ENCODE measurements at regions not wholly inside any gene's neighbourhood (a gene's known extent, or its start where the extent isn't known, plus 50 kb on each side); places are given as distances from the start of the nearest gene placed in this dataset.

- H3K36me3 ChIP-seq (ENCODE audit: insufficient read depth, low read length) = no peaks in the 10 kb centered on the region
- H3K27ac ChIP-seq (ENCODE audit: low read depth, low read length) = no peak overlapping the region
- no peaks in the 10 kb centered on the region for H3K27me3 ChIP-seq (ENCODE audit: control insufficient read depth in 1 of 2, insufficient read depth in 2 of 2, low read length in 2 of 2)
- H3K9ac ChIP-seq (ENCODE audit: low read length) = no peak overlapping the region
- no peak overlapping the region for H3K4me3 ChIP-seq (ENCODE audit: low read depth in 1 of 2, low read length in 2 of 2)
- H3K9me3 ChIP-seq (ENCODE audit: low read length) = no peaks in the 10 kb centered on the region
- H3K4me1 ChIP-seq (ENCODE audit: insufficient read depth, low read length) = peaks cover 10% of the 10 kb centered on the region
Measured at GRCh38 chr2:42880738-42881690, 88.6 kb upstream of the HAAO start.

- H3K9ac ChIP-seq (ENCODE audit: low read length) = no peak overlapping the region
- no peaks in the 10 kb centered on the region for H3K27me3 ChIP-seq (ENCODE audit: control insufficient read depth in 1 of 2, insufficient read depth in 2 of 2, low read length in 2 of 2)
- H3K27ac ChIP-seq (ENCODE audit: low read depth, low read length) = no peak overlapping the region
- H3K4me1 ChIP-seq (ENCODE audit: insufficient read depth, low read length) = peaks cover 18% of the 10 kb centered on the region
- H3K36me3 ChIP-seq (ENCODE audit: insufficient read depth, low read length) = no peaks in the 10 kb centered on the region
- no peak overlapping the region for H3K4me3 ChIP-seq (ENCODE audit: low read depth in 1 of 2, low read length in 2 of 2)
- no peaks in the 10 kb centered on the region for H3K9me3 ChIP-seq (ENCODE audit: low read length)
Measured at GRCh38 chr2:42879913-42880737, 87.7 kb upstream of the HAAO start.

- H3K4me1 ChIP-seq (ENCODE audit: insufficient read depth, low read length) = peaks cover 27% of the 10 kb centered on the region
Measured at GRCh38 chr2:42879121-42879705, 86.8 kb upstream of the HAAO start.

GRCh38 chr2:42878581-42878980 lies 86.2 kb upstream of the HAAO start:
- Histone ChIP-seq H3K9me3 (ENCODE audit: low read length) (no peaks in the 10 kb centered on the region), H3K27me3 (ENCODE audit: control insufficient read depth in 1 of 2, insufficient read depth in 2 of 2, low read length in 2 of 2) (no peaks in the 10 kb centered on the region), H3K9ac (ENCODE audit: low read length) (no peak overlapping the region), H3K4me3 (ENCODE audit: low read depth in 1 of 2, low read length in 2 of 2) (no peak overlapping the region), H3K36me3 (ENCODE audit: insufficient read depth, low read length) (no peaks in the 10 kb centered on the region), H3K4me1 (ENCODE audit: insufficient read depth, low read length) (peaks cover 29% of the 10 kb centered on the region), H3K27ac (ENCODE audit: low read depth, low read length) (no peak overlapping the region)

More at GRCh38 chr2:42879121-42879705, 86.8 kb upstream of the HAAO start:
- Histone ChIP-seq H3K36me3 (ENCODE audit: insufficient read depth, low read length) (no peaks in the 10 kb centered on the region), H3K27me3 (ENCODE audit: control insufficient read depth in 1 of 2, insufficient read depth in 2 of 2, low read length in 2 of 2) (no peaks in the 10 kb centered on the region), H3K4me3 (ENCODE audit: low read depth in 1 of 2, low read length in 2 of 2) (no peak overlapping the region), H3K9me3 (ENCODE audit: low read length) (no peaks in the 10 kb centered on the region), H3K27ac (ENCODE audit: low read depth, low read length) (no peak overlapping the region), H3K9ac (ENCODE audit: low read length) (no peak overlapping the region)

DNA sequence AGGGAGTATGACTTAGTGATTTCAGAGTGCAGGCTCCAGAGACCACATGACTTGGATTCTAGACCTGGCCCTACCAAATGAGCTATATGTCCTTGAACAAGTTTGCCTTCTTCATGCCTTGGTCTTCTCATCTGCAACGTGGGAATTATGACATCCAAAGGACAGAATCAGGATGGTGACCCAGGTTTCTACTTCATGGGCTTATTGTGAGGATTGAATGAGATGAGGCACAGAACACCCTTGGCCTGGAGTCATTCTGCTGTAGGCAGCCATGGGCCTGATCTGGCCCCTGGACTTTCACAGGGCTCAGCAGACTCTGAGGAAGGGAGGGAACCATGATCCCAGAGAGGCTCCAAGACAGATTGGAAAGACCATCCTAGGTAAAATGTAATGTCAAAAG lies 85.6 kb upstream of the HAAO start:
- Histone ChIP-seq H3K9ac (ENCODE audit: low read length) (no peak overlapping the region), H3K9me3 (ENCODE audit: low read length) (no peaks in the 10 kb centered on the region), H3K36me3 (ENCODE audit: insufficient read depth, low read length) (no peaks in the 10 kb centered on the region), H3K27me3 (ENCODE audit: control insufficient read depth in 1 of 2, insufficient read depth in 2 of 2, low read length in 2 of 2) (no peaks in the 10 kb centered on the region), H3K4me1 (ENCODE audit: insufficient read depth, low read length) (peaks cover 35% of the 10 kb centered on the region), H3K27ac (ENCODE audit: low read depth, low read length) (no peak overlapping the region), H3K4me3 (ENCODE audit: low read depth in 1 of 2, low read length in 2 of 2) (no peak overlapping the region)

DNA sequence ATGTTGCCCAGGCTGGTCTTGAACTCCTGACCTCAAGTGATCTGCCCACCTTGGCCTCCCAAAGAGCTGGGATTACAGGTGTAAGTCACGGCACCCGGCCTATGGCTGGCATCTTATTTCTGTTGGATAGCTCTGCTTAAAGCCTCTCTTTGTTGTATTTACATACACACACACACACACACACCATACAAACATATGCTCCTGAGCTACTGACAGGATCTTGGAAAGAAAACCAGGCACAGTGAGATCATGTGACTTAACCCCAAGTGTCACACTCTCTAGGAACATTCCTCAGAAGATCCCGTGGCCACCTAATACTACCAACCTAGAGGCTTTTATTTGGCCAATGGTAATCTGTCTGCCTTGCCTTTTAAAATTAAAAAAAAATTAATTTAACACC lies 85.1 kb upstream of the HAAO start:
- no peak overlapping the region for H3K27ac ChIP-seq (ENCODE audit: low read depth, low read length)

GRCh38 chr2:42876326-42876751 lies 84.0 kb upstream of the HAAO start:
- Histone ChIP-seq H3K36me3 (ENCODE audit: insufficient read depth, low read length) (no peaks in the 10 kb centered on the region), H3K4me1 (ENCODE audit: insufficient read depth, low read length) (peaks cover 33% of the 10 kb centered on the region)

More for the DNA sequence above, 85.1 kb upstream of the HAAO start:
- Histone ChIP-seq H3K27me3 (ENCODE audit: control insufficient read depth in 1 of 2, insufficient read depth in 2 of 2, low read length in 2 of 2) (no peaks in the 10 kb centered on the region), H3K9ac (ENCODE audit: low read length) (no peak overlapping the region), H3K36me3 (ENCODE audit: insufficient read depth, low read length) (no peaks in the 10 kb centered on the region), H3K9me3 (ENCODE audit: low read length) (no peaks in the 10 kb centered on the region), H3K4me3 (ENCODE audit: low read depth in 1 of 2, low read length in 2 of 2) (no peak overlapping the region), H3K4me1 (ENCODE audit: insufficient read depth, low read length) (peaks cover 35% of the 10 kb centered on the region)

GRCh38 chr2:42875880-42876279 lies 83.5 kb upstream of the HAAO start:
- peaks cover 31% of the 10 kb centered on the region for H3K4me1 ChIP-seq (ENCODE audit: insufficient read depth, low read length)
- no peak overlapping the region for H3K9ac ChIP-seq (ENCODE audit: low read length)
- H3K27ac ChIP-seq (ENCODE audit: low read depth, low read length) = peak overlapping the region; percentile 51

More at GRCh38 chr2:42876326-42876751, 84.0 kb upstream of the HAAO start:
- Histone ChIP-seq H3K9me3 (ENCODE audit: low read length) (no peaks in the 10 kb centered on the region), H3K27ac (ENCODE audit: low read depth, low read length) (no peak overlapping the region), H3K9ac (ENCODE audit: low read length) (no peak overlapping the region), H3K27me3 (ENCODE audit: control insufficient read depth in 1 of 2, insufficient read depth in 2 of 2, low read length in 2 of 2) (no peaks in the 10 kb centered on the region), H3K4me3 (ENCODE audit: low read depth in 1 of 2, low read length in 2 of 2) (no peak overlapping the region)

GRCh38 chr2:42874949-42875801 lies 82.8 kb upstream of the HAAO start:
- Histone ChIP-seq H3K4me3 (ENCODE audit: low read depth in 1 of 2, low read length in 2 of 2) (no peak overlapping the region), H3K27me3 (ENCODE audit: control insufficient read depth in 1 of 2, insufficient read depth in 2 of 2, low read length in 2 of 2) (no peaks in the 10 kb centered on the region), H3K36me3 (ENCODE audit: insufficient read depth, low read length) (no peaks in the 10 kb centered on the region), H3K4me1 (ENCODE audit: insufficient read depth, low read length) (peaks cover 31% of the 10 kb centered on the region), H3K9me3 (ENCODE audit: low read length) (no peaks in the 10 kb centered on the region), H3K27ac (ENCODE audit: low read depth, low read length) (peak overlapping the region; percentile 51), H3K9ac (ENCODE audit: low read length) (no peak overlapping the region)

More at GRCh38 chr2:42875880-42876279, 83.5 kb upstream of the HAAO start:
- H3K4me3 ChIP-seq (ENCODE audit: low read depth in 1 of 2, low read length in 2 of 2) = no peak overlapping the region
- H3K36me3 ChIP-seq (ENCODE audit: insufficient read depth, low read length) = no peaks in the 10 kb centered on the region
- H3K27me3 ChIP-seq (ENCODE audit: control insufficient read depth in 1 of 2, insufficient read depth in 2 of 2, low read length in 2 of 2) = no peaks in the 10 kb centered on the region
- H3K9me3 ChIP-seq (ENCODE audit: low read length) = no peaks in the 10 kb centered on the region

- no peaks in the 10 kb centered on the region for H3K36me3 ChIP-seq (ENCODE audit: insufficient read depth, low read length)
- peaks cover 31% of the 10 kb centered on the region for H3K4me1 ChIP-seq (ENCODE audit: insufficient read depth, low read length)
- H3K4me3 ChIP-seq (ENCODE audit: low read depth in 1 of 2, low read length in 2 of 2) = no peak overlapping the region
- no peaks in the 10 kb centered on the region for H3K27me3 ChIP-seq (ENCODE audit: control insufficient read depth in 1 of 2, insufficient read depth in 2 of 2, low read length in 2 of 2)
- no peak overlapping the region for H3K27ac ChIP-seq (ENCODE audit: low read depth, low read length)
- no peak overlapping the region for H3K9ac ChIP-seq (ENCODE audit: low read length)
- no peaks in the 10 kb centered on the region for H3K9me3 ChIP-seq (ENCODE audit: low read length)
Measured at GRCh38 chr2:42872721-42873120, 80.3 kb upstream of the HAAO start.

Measured in muscle layer of colon (tissue), 2 donors.